Activated CD8-positive, alpha-beta T cell treated with anti-CD3 and anti-CD28 coated beads for 36 hours (primary cell): ENCODE measurements at regions not wholly inside any gene's neighbourhood (a gene's known extent, or its start where the extent isn't known, plus 50 kb on each side); places are given as distances from the start of the nearest gene placed in this dataset.

Source experiments
- ATAC-seq: fragments of 200-7000 bp; cut with Tn5 transposase; one replicate; pipeline ENCODE4 v1.10.0; 2021; ENCODE audit warnings: mild to moderate bottlenecking, moderate library complexity
- CTCF ChIA-PET: fragments of 350-600 bp; sonication (Branson Sonifier 250); formaldehyde crosslinking; loops from one replicate; lab custom pipeline; 2021; ENCODE audit warnings: antibody characterized with exemption; lab: Charles Lee
- POLR2A ChIA-PET: fragments of 350-600 bp; sonication (Branson Sonifier 250); formaldehyde crosslinking; loops from one replicate; lab custom pipeline; 2021; ENCODE audit warnings: antibody characterized with exemption; lab: Charles Lee
- DNase-seq: peaks from one replicate; pipeline ENCODE4 v3.0.0-alpha.2; 2020
- H3K27ac Mint-ChIP-seq: one replicate; pipeline ENCODE4 v1.8.0; 2021; ENCODE audit warnings: mild to moderate bottlenecking, mixed read lengths
- H3K27me3 Mint-ChIP-seq: one replicate; pipeline ENCODE4 v1.8.0; 2021; ENCODE audit warnings: mixed read lengths
- H3K36me3 Mint-ChIP-seq: one replicate; pipeline ENCODE4 v1.8.0; 2021; ENCODE audit warnings: low read depth, mixed read lengths
- H3K4me1 Mint-ChIP-seq: one replicate; pipeline ENCODE4 v1.8.0; 2021; ENCODE audit warnings: low read depth, mixed read lengths
- H3K4me3 Mint-ChIP-seq: one replicate; pipeline ENCODE4 v1.8.0; 2021; ENCODE audit warnings: mild to moderate bottlenecking, moderate library complexity, mixed read lengths
- H3K9me3 Mint-ChIP-seq: one replicate; pipeline ENCODE4 v1.8.0; 2021; ENCODE audit warnings: mixed read lengths
- CTCF ChIP-seq: fragments of 200-600 bp; IDR thresholded peaks from one replicate; pipeline ENCODE4 v1.8.0; 2022; ENCODE audit warnings: antibody characterized with exemption, mild to moderate bottlenecking
- intact Hi-C: fragments of 100-400 bp; cut with micrococcal nuclease; formaldehyde crosslinking; loops from one replicate; pipeline ENCODE4 v1.10.0; 2022

DNA sequence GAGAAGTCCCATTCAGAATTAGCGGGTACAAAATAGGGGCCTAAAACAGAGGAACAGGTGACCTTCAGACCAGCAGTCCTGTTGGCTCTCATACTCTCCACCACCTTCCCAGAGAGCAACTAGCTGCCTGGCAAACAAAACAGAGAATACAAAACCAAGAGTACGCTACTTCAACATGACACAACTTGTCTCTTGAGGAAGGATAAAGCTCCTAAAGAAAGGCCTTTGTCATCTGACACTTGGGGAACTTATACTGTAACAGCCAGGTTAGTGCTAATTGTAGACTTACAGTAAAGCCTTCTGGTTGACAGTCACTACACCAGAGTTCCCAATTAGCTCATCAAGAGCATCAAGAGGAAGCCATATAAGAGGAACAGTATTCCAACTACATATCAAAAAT, 282.1 kb upstream of the NT5C1B start:
- CTCF ChIA-PET, result no interaction called here
- intact Hi-C loops, result no loop called here

GRCh38 chr2:18870307-18870706, 280.9 kb upstream of the NT5C1B start:
- ATAC-seq (no peak), DNase-seq (no peak)
- Mint-ChIP-seq H3K9me3 (no peaks in the 10 kb centered on the region), H3K27me3 (no peaks in the 10 kb centered on the region), H3K27ac (no peak overlapping the region), H3K4me1 (no peaks in the 10 kb centered on the region), H3K4me3 (no peak overlapping the region), H3K36me3 (peaks cover 1% of the 10 kb centered on the region)
- ChIA-PET CTCF (no interaction called here), POLR2A (no interaction called here)
- intact Hi-C loops, result no loop called here
- no peak for TF ChIP-seq CTCF

More for the DNA sequence above, 282.1 kb upstream of the NT5C1B start:
- Mint-ChIP-seq H3K36me3 (peaks cover 1% of the 10 kb centered on the region), H3K27ac (no peak overlapping the region), H3K4me1 (no peaks in the 10 kb centered on the region), H3K4me3 (no peak overlapping the region), H3K27me3 (no peaks in the 10 kb centered on the region), H3K9me3 (peaks cover 1% of the 10 kb centered on the region)
- ATAC-seq (no peak), DNase-seq (no peak)
- TF ChIP-seq CTCF, result no peak
- POLR2A ChIA-PET, result no interaction called here

GRCh38 chr2:18861951-18862350, 272.6 kb upstream of the NT5C1B start:
- ATAC-seq (no peak), DNase-seq (no peak)
- Mint-ChIP-seq H3K27ac (no peak overlapping the region), H3K9me3 (no peaks in the 10 kb centered on the region), H3K27me3 (no peaks in the 10 kb centered on the region), H3K4me3 (no peak overlapping the region), H3K4me1 (no peaks in the 10 kb centered on the region), H3K36me3 (peaks cover 3% of the 10 kb centered on the region)
- intact Hi-C loops, result no loop called here
- ChIA-PET CTCF (no interaction called here), POLR2A (no interaction called here)
- no peak for TF ChIP-seq CTCF

- no peak for TF ChIP-seq CTCF
- DNase-seq (no peak), ATAC-seq (no peak)
- no peaks in the 10 kb centered on the region for H3K4me1 Mint-ChIP-seq
- H3K9me3 Mint-ChIP-seq, result no peaks in the 10 kb centered on the region
- peaks cover under 1% of the 10 kb centered on the region for H3K36me3 Mint-ChIP-seq
- H3K27me3 Mint-ChIP-seq, result no peaks in the 10 kb centered on the region
- intact Hi-C loops, result no loop called here
- ChIA-PET CTCF (no interaction called here), POLR2A (no interaction called here)
- no peak overlapping the region for H3K27ac Mint-ChIP-seq
- H3K4me3 Mint-ChIP-seq, result no peak overlapping the region
Measured at GRCh38 chr2:18860179-18860578, 270.8 kb upstream of the NT5C1B start.

DNA sequence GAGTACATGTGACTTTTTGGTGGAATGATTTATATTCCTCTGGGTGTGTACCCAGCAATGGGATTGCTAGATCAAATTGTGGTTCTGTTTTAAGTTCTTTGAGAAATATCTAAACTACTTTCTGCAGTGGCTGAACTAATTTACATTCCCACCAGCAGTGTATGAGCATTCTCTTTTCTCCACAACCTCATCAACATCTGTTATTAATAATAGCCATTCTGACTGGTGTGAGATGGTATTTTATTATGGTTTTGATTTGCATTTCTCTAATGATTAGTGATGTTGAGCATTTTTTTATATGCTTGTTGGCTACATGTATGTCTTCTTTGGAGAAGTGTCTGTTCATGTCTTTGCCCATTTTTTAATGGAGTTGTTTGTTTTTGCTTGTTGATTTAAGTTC, 267.4 kb upstream of the NT5C1B start:
- Mint-ChIP-seq H3K27me3 (no peaks in the 10 kb centered on the region), H3K9me3 (no peaks in the 10 kb centered on the region), H3K36me3 (no peaks in the 10 kb centered on the region), H3K27ac (no peak overlapping the region), H3K4me3 (no peak overlapping the region), H3K4me1 (no peaks in the 10 kb centered on the region)
- ATAC-seq (no peak), DNase-seq (no peak)
- CTCF ChIA-PET, result no interaction called here
- intact Hi-C loops, result no loop called here
- no peak for TF ChIP-seq CTCF
- POLR2A ChIA-PET, result no interaction called here
